LoVo (cell line): ENCODE measurements at regions not wholly inside any gene's neighbourhood (a gene's known extent, or its start where the extent isn't known, plus 50 kb on each side); places are given as distances from the start of the nearest gene placed in this dataset.

Source experiments
- DNase-seq: peaks from one replicate; pipeline ENCODE4 v3.0.0-alpha.2; 2016; ENCODE audit warnings: low spot score

GRCh38 chr7:123401295-123401694 lies 133.1 kb downstream of the IQUB start:
- no peak for DNase-seq

DNA sequence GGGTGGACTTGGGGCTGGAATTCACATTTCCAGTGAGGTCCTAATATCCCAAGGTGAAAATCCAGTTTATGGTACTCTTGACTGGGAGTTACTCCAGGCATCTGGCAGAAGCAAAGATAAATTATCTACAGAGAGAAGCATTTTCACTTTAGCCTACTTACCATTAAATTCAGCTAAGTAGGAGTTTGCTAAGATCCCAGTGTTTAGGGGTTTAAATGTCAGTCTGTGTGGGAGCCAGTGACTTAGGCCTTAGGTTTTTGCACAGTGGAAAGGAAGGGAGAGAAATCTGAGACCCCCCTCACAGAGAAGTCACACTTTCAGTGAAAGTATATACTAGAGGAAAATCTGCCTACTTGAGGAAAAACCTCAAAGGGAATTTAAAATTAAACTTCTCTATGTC lies 134.2 kb downstream of the IQUB start:
- DNase-seq: no peak

DNA sequence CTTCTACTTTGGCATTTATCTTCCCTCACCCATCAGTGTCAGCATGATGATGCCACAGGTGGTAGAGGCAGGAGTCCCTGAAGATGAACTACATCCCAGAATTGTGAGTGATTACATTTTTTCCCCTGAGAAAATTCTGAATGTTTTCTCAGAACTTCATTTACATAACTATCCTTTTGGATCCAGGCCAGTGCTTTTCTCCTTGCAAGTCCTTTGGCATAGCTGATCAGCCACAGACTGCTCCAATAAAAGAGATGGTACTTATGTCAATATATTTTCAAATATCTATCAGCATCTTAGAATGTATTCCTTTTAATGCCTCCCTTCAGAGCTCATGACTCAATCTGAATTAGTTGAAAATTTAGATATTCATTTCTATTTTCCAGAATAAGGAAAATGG lies 135.5 kb downstream of the IQUB start:
- DNase-seq: no peak

GRCh38 chr7:123397746-123398338 lies 136.6 kb downstream of the IQUB start:
- DNase-seq: no peak

GRCh38 chr7:123393623-123394022 lies 140.8 kb downstream of the IQUB start:
- no peak for DNase-seq

DNA sequence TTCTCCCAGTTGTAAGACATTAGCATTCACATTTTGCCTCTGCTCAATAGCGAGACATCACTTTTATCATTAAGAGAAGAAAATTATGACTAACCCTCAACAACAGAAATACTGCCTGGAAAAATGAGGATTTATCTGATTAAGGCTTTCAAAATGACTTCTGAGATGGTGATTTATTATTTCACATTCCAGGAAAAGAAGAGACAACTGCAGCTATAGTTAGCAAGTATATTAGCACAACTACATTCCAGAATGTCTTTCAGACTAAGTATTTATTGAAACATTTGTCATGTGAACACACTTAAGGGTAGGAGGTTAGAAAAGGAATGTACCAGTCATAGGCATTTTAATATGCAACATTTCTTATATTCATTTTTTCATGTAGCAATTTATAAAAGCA lies 162.0 kb downstream of the IQUB start:
- no peak for DNase-seq

- DNase-seq: peak; percentile 54
Observed at GRCh38 chr7:123367484-123368122, 166.8 kb downstream of the IQUB start.

DNA sequence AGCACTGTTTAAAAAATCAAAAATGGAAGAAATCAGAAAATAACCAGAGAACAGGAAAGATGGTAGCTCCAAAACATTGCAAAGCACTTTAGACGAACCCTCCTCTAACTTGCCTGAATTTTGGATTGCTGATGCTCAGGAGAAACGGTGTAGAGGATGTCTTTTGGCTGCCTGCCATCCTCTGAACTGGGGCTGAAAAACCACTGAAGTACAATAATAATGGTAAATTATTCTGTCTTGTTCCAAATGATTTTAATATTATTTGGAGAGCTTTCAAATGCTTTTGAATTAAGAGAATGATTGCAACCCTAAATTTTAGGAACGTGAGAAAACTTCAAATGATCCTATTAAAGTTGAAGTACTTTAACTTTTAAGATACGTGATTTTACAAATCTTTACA lies 167.3 kb upstream of the SLC13A1 start:
- DNase-seq: no peak

GRCh38 chr7:123366626-123367025 lies 166.9 kb upstream of the SLC13A1 start:
- no peak for DNase-seq

GRCh38 chr7:123360631-123361030 lies 160.9 kb upstream of the SLC13A1 start:
- DNase-seq: no peak

DNA sequence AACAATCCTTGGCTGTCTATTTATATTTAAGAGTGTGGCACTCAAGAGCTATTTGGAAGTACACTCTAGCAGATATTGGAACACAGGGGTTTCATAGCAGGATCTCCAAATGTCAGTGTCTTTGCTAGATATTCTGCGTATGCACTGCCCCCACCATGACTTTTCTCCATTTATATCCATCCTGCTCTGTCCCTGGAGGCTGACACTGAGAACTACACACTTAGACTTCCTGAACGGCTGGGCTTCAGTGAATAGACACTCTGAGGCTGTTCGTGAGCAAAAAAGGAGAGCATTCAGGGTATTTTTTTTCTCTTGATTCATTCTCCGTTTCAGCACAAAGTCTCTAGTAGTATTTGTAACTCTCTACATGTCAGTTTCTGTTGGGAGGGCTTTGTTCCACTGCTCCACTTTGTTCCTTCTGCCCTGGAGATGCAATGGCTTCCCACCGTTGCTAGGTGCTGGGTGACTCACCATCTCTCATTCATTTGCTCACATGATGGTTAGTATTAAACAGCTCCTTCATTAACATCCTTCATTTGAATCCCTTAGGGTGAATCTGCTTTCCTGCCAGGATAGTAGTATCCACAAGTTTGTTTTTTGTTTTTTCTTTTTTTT lies 155.9 kb upstream of the SLC13A1 start:
- DNase-seq: no peak

- no peak for DNase-seq
Observed at GRCh38 chr7:123352973-123353372, 153.2 kb upstream of the SLC13A1 start.

DNA sequence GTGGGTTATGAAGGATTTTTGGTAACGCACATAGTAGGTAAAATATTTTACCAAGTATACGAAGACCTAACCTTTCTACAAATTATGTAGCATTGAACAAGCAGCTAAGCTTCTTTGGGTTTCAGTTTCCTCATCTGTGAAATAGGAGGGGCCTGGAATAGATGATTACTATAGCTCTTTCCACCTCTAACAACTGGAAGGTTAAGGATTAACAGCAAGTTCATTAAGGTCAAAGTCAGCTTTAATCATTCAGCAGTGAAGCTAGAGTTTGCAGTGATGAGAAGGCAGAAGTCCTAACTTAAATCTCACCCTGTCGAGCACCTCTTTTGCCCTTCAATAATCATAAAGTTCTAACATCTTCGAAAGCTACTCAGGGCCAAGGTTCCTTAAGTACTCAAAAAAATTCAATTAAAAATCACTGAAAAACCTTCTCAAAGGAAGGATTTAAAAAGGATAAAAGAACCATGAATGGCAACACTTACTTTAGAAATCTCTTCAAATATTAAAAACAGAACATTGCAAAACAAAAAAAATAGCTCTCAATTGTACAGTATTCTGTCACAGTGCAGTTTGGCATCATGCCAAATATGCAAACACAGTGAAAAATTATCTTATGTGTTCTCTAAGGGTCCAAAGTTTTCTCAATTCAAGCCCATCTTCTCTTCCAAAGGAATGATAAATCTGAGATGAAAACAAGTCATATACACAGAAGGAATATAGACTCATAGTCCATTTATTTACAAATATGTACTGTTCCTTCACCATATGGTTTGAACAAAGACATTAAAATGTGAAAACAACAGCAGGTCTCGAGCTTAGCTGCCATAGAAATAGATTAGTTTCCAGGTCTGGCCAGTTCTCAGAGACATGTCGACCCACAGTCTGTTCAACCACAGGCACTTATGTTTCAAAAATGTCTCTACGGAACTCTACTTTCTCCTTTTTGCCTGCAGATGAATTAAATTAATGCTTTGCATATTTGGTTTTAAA lies 152.0 kb upstream of the SLC13A1 start:
- no peak for DNase-seq

GRCh38 chr7:123351027-123351426 lies 151.3 kb upstream of the SLC13A1 start:
- DNase-seq: no peak

GRCh38 chr7:123348690-123349089 lies 148.9 kb upstream of the SLC13A1 start:
- no peak for DNase-seq

- DNase-seq: no peak
Observed at GRCh38 chr7:123346766-123347165, 147.0 kb upstream of the SLC13A1 start.

GRCh38 chr7:123343611-123344010 lies 143.8 kb upstream of the SLC13A1 start:
- no peak for DNase-seq

DNA sequence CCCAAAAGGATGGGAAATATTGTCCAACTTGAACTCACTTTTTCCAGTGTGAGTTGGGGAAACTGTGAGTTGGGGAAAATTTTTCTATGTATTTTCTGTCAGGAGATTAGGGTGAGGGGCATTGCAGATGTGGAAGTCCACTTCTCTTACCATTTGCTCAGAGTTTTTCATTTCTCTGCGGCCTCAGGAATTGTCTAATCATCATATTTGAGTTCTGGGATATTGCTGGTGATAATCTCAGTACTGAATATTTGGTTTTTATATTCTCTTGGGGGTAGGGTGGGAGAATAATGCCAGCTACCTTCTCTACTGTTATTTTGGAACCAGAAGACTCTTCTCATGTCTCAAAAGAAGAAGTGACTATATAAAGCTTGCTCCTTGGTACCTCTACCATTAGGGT lies 141.3 kb upstream of the SLC13A1 start:
- DNase-seq: no peak

DNA sequence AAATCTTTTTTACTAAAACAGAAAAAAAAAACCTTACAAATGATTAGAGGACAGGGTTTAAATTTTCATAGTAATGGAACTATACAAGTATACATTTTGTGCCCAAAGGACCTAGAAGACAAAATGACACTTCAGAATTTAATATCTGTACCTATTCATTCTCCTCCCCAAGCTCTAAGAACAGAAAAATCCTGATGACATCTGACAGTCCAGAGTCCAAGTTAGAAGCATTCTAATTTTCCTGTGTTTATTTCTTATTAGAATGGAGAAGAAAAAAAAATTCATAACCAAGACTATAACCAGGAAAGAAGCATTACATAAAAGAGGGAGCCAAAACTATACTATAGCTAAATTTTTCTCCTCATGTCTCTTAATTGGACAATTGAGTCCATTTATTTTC lies 138.9 kb upstream of the SLC13A1 start:
- DNase-seq: no peak

- no peak for DNase-seq
Observed at GRCh38 chr7:123329988-123330643, 130.3 kb upstream of the SLC13A1 start.

DNA sequence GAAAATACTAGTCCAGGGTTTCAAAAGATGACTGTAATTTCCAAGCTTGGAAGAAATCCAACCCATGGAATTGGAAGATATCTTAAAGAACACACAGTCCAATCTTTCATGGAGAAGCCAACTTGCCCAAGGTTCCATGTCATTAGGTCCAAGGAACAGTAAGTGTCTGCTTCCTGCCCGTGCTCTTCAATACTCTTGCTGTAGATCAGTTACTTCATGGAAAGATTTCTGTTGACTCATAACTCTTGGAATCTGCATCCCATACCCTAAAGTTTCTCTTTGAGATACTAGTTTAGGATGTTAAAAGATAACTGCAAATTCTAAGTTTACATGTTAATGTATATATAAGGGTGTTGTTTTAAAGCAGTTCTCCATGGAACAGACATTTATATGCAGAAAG lies 127.9 kb upstream of the SLC13A1 start:
- no peak for DNase-seq

GRCh38 chr7:123324283-123324682 lies 124.5 kb upstream of the SLC13A1 start:
- no peak for DNase-seq
